Trophoblast cell (in vitro differentiated cells and primary cell): ENCODE measurements at regions not wholly inside any gene's neighbourhood (a gene's known extent, or its start where the extent isn't known, plus 50 kb on each side); places are given as distances from the start of the nearest gene placed in this dataset.
"Not testable (repeated sequence)": the region's sequence is repeated elsewhere in the genome, so short reads cannot be mapped to it uniquely, and the experiment has no call there.

ENCODE experiments used
- DNase-seq, 2 donors: peaks; one replicate each; pipeline ENCODE4 v3.0.0-alpha.2; 2016
- H2AFZ ChIP-seq: 2 replicates; pipeline ENCODE4 v1.6.1; 2013; ENCODE audit warnings: low read length, moderate library complexity, mild to moderate bottlenecking; ENCODE audit not compliant: insufficient read depth, poor library complexity
- H2AK5ac ChIP-seq: 2 replicates; pipeline ENCODE4 v1.6.1; 2013; ENCODE audit warnings: mild to moderate bottlenecking, low read length
- H2BK120ac ChIP-seq: 2 replicates; pipeline ENCODE4 v1.6.1; 2013; ENCODE audit warnings: low read length, mild to moderate bottlenecking, moderate library complexity; ENCODE audit not compliant: insufficient read depth, poor library complexity
- H2BK12ac ChIP-seq: 2 replicates; pipeline ENCODE4 v1.6.1; 2013; ENCODE audit warnings: mild to moderate bottlenecking, low read length, moderate library complexity
- H2BK5ac ChIP-seq: 2 replicates; pipeline ENCODE4 v1.6.1; 2013; ENCODE audit warnings: low read length, low read depth, moderate library complexity, mild to moderate bottlenecking; ENCODE audit not compliant: poor library complexity
- H3K14ac ChIP-seq: 2 replicates; pipeline ENCODE4 v1.6.1; 2013; ENCODE audit warnings: mild to moderate bottlenecking, low read length
- H3K18ac ChIP-seq: 2 replicates; pipeline ENCODE4 v1.6.1; 2013; ENCODE audit warnings: mild to moderate bottlenecking, low read length
- H3K23ac ChIP-seq: 2 replicates; pipeline ENCODE4 v1.6.1; 2013; ENCODE audit warnings: low read length
- H3K27ac ChIP-seq: 2 replicates; pipeline ENCODE4 v1.5.1; 2013; ENCODE audit warnings: low read depth, mild to moderate bottlenecking, inconsistent platforms, low read length, moderate library complexity
- H3K27me3 ChIP-seq: 2 replicates; pipeline ENCODE4 v1.6.1; 2013; ENCODE audit warnings: inconsistent platforms, mild to moderate bottlenecking, low read length, moderate library complexity; ENCODE audit not compliant: insufficient read depth
- H3K36me3 ChIP-seq, 2 experiments: 1 replicate in 1 of 2; 2 replicates in 1 of 2; pipeline ENCODE4 v1.6.1; 2013; ENCODE audit warnings: low read length in 2 of 2, mild to moderate bottlenecking in 2 of 2, moderate library complexity in 1 of 2; ENCODE audit not compliant: insufficient read depth in 2 of 2, control insufficient read depth in 1 of 2
- H3K4ac ChIP-seq: 2 replicates; pipeline ENCODE4 v1.6.1; 2013; ENCODE audit warnings: low read depth, mild to moderate bottlenecking, low read length, moderate library complexity
- H3K4me1 ChIP-seq, 2 experiments: 1 replicate in 1 of 2; 2 replicates in 1 of 2; pipeline ENCODE4 v1.6.1; 2013; ENCODE audit warnings: low read length in 2 of 2, mild to moderate bottlenecking in 2 of 2, moderate library complexity in 1 of 2; ENCODE audit not compliant: insufficient read depth in 2 of 2, control insufficient read depth in 1 of 2
- H3K4me2 ChIP-seq: 2 replicates; pipeline ENCODE4 v1.6.1; 2013; ENCODE audit warnings: inconsistent platforms, mild to moderate bottlenecking, low read length, moderate library complexity
- H3K4me3 ChIP-seq: 2 replicates; pipeline ENCODE4 v1.5.1; 2013; ENCODE audit warnings: mild to moderate bottlenecking, low read depth, low read length, inconsistent platforms
- H3K79me1 ChIP-seq: one replicate; pipeline ENCODE4 v1.6.1; 2013; ENCODE audit warnings: low read length
- H3K79me2 ChIP-seq: 2 replicates; pipeline ENCODE4 v1.6.1; 2013; ENCODE audit warnings: low read length, mild to moderate bottlenecking; ENCODE audit not compliant: control insufficient read depth, insufficient read depth, poor library complexity
- H3K9ac ChIP-seq: 2 replicates; pipeline ENCODE4 v1.6.1; 2013; ENCODE audit warnings: mild to moderate bottlenecking, low read length
- H3K9me3 ChIP-seq: 2 replicates; pipeline ENCODE4 v1.6.1; 2013; ENCODE audit warnings: low read depth, mild to moderate bottlenecking, control low read depth, inconsistent platforms, low read length; ENCODE audit not compliant: insufficient read depth
- H4K12ac ChIP-seq: 2 replicates; pipeline ENCODE4 v1.6.1; 2013; ENCODE audit warnings: low read depth, mild to moderate bottlenecking, low read length, moderate library complexity
- H4K8ac ChIP-seq: 2 replicates; pipeline ENCODE4 v1.6.1; 2013; ENCODE audit warnings: low read depth, mild to moderate bottlenecking, low read length, moderate library complexity
- H4K91ac ChIP-seq: one replicate; pipeline ENCODE4 v1.6.1; 2013; ENCODE audit warnings: low read depth, mild to moderate bottlenecking, low read length, moderate library complexity
- WGBS: extraction: QIAGEN DNeasy Blood & Tissue Kit; methylation state at CpG from one replicate; pipeline ENCODE4 v1.1.7; 2013; ENCODE audit warnings: missing lambda C conversion rate; ENCODE audit not compliant: insufficient read length, insufficient coverage; ENCODE audit errors: extremely low coverage; 5-methylcytosine and 5-hydroxymethylcytosine counted together

GRCh38 chr5:2863675-2864433, 112.4 kb upstream of the IRX2 start:
- H3K4me3 ChIP-seq, result no peak overlapping the region
- no peak overlapping the region for H2BK12ac ChIP-seq
- no peak overlapping the region for H3K9ac ChIP-seq
- no peaks in the 10 kb centered on the region for H3K27me3 ChIP-seq
- no peak overlapping the region for H3K4ac ChIP-seq
- H3K9me3 ChIP-seq, result peaks cover 6% of the 10 kb centered on the region
- no peak overlapping the region for H2BK5ac ChIP-seq
- H3K18ac ChIP-seq, result no peak overlapping the region
- H3K36me3 ChIP-seq, result no peaks in the 10 kb centered on the region
- no peaks in the 10 kb centered on the region for H3K79me1 ChIP-seq
- no peak overlapping the region for H3K4me2 ChIP-seq
- H2AFZ ChIP-seq, result no peak overlapping the region
- no peak overlapping the region for H4K91ac ChIP-seq
- no peak overlapping the region for H2BK120ac ChIP-seq
- H4K8ac ChIP-seq, result no peak overlapping the region
- H3K27ac ChIP-seq, result no peak overlapping the region
- H3K14ac ChIP-seq, result no peak overlapping the region
- H2AK5ac ChIP-seq, result no peak overlapping the region
- H3K79me2 ChIP-seq, result no peaks in the 10 kb centered on the region
- WGBS, result no CpG with 5 or more reads among the region's 16 CpGs
- no peaks in the 10 kb centered on the region for H3K4me1 ChIP-seq
- no peak for DNase-seq
- H3K23ac ChIP-seq, result no peak overlapping the region
- H4K12ac ChIP-seq, result no peak overlapping the region

GRCh38 chr5:2863133-2863532, 111.7 kb upstream of the IRX2 start:
- Histone ChIP-seq H2BK120ac (no peak overlapping the region), H2BK5ac (no peak overlapping the region), H3K9ac (no peak overlapping the region), H3K18ac (no peak overlapping the region), H3K36me3 (no peaks in the 10 kb centered on the region), H3K14ac (no peak overlapping the region), H3K23ac (no peak overlapping the region), H3K4me3 (no peak overlapping the region), H2AK5ac (no peak overlapping the region), H2AFZ (no peak overlapping the region), H2BK12ac (no peak overlapping the region), H3K9me3 (peaks cover 6% of the 10 kb centered on the region), H3K79me2 (no peaks in the 10 kb centered on the region), H3K4me1 (no peaks in the 10 kb centered on the region), H4K8ac (no peak overlapping the region), H3K27ac (no peak overlapping the region), H4K91ac (no peak overlapping the region), H3K4me2 (no peak overlapping the region), H3K79me1 (no peaks in the 10 kb centered on the region), H4K12ac (no peak overlapping the region), H3K4ac (no peak overlapping the region), H3K27me3 (no peaks in the 10 kb centered on the region)
- no peak for DNase-seq

- H3K4ac ChIP-seq, H2BK120ac ChIP-seq, H3K4me1 ChIP-seq, H3K14ac ChIP-seq, H4K12ac ChIP-seq, H3K9me3 ChIP-seq, H3K18ac ChIP-seq, H2AFZ ChIP-seq, H2BK5ac ChIP-seq, H3K23ac ChIP-seq, H3K36me3 ChIP-seq, DNase-seq, H3K79me1 ChIP-seq, H3K79me2 ChIP-seq, H2BK12ac ChIP-seq, H3K4me3 ChIP-seq, H3K9ac ChIP-seq, H4K91ac ChIP-seq, H2AK5ac ChIP-seq, H3K4me2 ChIP-seq, H3K27ac ChIP-seq, H4K8ac ChIP-seq, H3K27me3 ChIP-seq: not testable (repeated sequence)
- no CpG with 5 or more reads among the region's 3 CpGs for WGBS
Observed at GRCh38 chr5:2862176-2862575, 110.7 kb upstream of the IRX2 start.

GRCh38 chr5:2861605-2862004, 110.1 kb upstream of the IRX2 start:
- no peaks in the 10 kb centered on the region for H3K79me1 ChIP-seq
- H3K4me3 ChIP-seq, result no peak overlapping the region
- no peak overlapping the region for H3K27ac ChIP-seq
- no peak overlapping the region for H4K91ac ChIP-seq
- H3K36me3 ChIP-seq, result no peaks in the 10 kb centered on the region
- H2BK120ac ChIP-seq, result no peak overlapping the region
- no CpG with 5 or more reads among the region's 7 CpGs for WGBS
- H3K27me3 ChIP-seq, result no peaks in the 10 kb centered on the region
- no peak overlapping the region for H3K4ac ChIP-seq
- H2BK5ac ChIP-seq, result no peak overlapping the region
- peaks cover 4% of the 10 kb centered on the region for H3K9me3 ChIP-seq
- H3K4me1 ChIP-seq, result no peaks in the 10 kb centered on the region
- H3K79me2 ChIP-seq, result no peaks in the 10 kb centered on the region
- no peak overlapping the region for H3K4me2 ChIP-seq
- H4K8ac ChIP-seq, result no peak overlapping the region
- H2BK12ac ChIP-seq, result no peak overlapping the region
- H3K18ac ChIP-seq, result no peak overlapping the region
- no peak overlapping the region for H3K9ac ChIP-seq
- no peak overlapping the region for H2AFZ ChIP-seq
- DNase-seq, result no peak
- no peak overlapping the region for H4K12ac ChIP-seq
- H2AK5ac ChIP-seq, result no peak overlapping the region
- H3K14ac ChIP-seq, result no peak overlapping the region
- no peak overlapping the region for H3K23ac ChIP-seq
